ENCODE measurements at regions not wholly inside any gene's neighbourhood (a gene's known extent, or its start where the extent isn't known, plus 50 kb on each side); places are given as distances from the start of the nearest gene placed in this dataset.

- no peak for DNase-seq
Observed at GRCh38 chr12:24025153-24025798, 75.8 kb upstream of the SOX5 start.

DNA sequence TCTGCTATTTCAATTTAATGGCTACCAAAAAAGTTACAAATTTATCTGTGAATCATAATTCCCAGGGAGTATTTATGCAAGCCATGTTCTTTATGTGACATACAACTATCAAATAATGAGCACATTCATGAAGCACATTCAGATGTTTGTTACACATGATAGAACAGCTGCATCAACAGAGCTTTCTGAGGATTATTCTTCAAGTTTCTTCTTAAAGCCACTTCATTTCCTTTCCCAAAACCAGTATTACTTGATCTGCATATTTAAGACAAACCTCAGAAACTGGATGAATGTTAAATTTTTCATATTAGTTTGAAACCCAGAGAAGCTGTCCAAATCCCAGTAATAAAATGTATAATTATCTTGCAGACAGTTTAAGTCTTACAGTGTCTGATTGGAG, 73.6 kb upstream of the SOX5 start:
- no peak for DNase-seq

- no peak for DNase-seq
Observed at GRCh38 chr12:24021164-24021502, 71.7 kb upstream of the SOX5 start.

- no peak for DNase-seq
Observed at GRCh38 chr12:24020397-24021163, 71.1 kb upstream of the SOX5 start.

- DNase-seq = no peak
Observed at GRCh38 chr12:24015833-24016160, 66.3 kb upstream of the SOX5 start.

DNA sequence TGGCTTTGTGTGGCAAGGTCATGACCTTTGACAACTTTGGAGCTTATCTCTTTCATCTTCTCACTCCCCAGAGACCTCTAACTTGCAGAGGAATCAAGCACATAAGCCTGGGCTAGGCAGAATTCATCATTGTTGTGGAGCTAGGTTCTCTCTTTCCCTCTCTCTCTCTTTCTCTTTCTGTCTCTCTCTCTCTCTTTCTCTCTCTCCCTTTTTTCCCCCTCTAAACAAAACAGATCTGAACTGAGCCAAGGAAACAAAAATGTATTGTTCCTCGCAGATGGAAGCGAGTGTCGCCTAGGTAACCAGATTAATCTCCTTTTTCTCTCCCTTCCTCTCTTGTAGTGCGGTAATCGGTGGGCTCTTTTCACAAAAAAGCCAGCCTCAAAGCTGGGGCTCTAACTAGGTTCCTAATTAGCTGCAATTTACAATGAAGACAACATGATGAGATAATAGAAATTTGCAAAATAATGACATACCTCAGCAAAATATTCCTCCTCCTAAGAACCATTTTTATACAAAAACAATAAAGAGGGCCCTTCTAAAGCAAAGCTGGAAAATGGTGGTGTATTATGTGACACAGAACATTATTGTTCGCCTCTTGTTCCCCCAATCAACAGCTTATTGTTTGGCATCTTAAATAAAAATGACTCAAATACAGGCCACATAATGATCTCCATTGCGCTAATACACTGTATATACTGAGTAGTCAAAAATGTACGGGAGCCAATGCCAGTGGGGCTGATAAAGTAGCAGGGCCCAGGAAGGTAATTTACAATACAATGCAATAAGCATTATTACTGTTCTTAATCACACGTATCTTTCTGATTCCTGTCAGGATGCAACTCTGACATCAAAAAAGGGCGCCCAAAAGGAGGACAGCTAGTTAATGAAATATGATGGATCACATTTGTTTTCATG, 65.7 kb upstream of the SOX5 start:
- DNase-seq = no peak

DNA sequence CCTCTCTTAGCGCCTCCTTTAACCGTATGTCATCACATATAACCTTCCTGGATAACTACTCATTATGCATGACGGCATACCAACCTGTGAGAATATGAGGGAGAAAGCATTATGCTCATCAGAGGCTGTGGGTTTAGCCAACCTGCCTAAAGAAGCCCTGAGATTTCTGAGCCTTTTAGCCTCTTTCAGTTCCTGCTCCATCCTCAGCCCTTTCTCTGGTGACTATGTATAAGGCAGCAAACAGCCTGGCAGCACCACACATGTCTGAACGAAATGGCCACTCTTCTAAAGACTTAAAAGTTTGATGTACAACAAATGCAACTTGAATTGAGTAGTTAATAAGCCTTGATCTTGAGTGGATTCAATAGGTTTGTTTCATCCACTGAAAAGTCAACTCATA, 64.8 kb upstream of the SOX5 start:
- no peak for DNase-seq

GRCh38 chr12:24012528-24012927, 63.1 kb upstream of the SOX5 start:
- no peak for DNase-seq

- no peak for DNase-seq
Observed at GRCh38 chr12:24011927-24012507, 62.5 kb upstream of the SOX5 start.

- DNase-seq = no peak
Observed at GRCh38 chr12:24008166-24008565, 58.7 kb upstream of the SOX5 start.

All from 8988T (cell line).